ENCODE measurements at regions not wholly inside any gene's neighbourhood (a gene's known extent, or its start where the extent isn't known, plus 50 kb on each side); places are given as distances from the start of the nearest gene placed in this dataset.

DNA sequence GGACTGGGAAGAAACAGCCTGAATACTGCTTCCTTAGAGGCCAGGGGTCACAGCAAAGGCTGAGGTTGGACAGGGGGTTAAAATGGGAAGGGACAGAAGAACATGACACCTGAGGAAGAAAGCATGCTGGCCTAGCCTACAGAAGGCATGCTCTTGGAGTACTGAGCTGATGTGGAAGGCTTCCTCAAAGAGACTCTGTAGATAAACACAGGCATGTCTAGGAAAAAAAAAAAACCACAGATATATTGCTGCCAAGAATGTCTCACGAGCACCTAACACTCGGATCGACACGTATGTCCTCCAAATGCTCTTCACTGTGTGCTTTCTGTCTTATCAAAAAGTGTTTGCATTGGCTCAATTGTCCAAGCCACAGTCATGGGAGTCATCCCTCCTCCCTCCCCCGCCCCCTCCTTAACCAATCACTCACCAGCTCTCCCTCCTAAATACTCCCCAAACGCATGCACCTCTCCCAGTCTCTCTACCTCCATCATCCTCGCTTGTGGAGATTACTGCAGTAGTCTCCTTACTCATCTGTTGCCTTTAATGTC, 101.1 kb upstream of the LRFN2 start:
- TF ChIP-seq, protein P1, sequence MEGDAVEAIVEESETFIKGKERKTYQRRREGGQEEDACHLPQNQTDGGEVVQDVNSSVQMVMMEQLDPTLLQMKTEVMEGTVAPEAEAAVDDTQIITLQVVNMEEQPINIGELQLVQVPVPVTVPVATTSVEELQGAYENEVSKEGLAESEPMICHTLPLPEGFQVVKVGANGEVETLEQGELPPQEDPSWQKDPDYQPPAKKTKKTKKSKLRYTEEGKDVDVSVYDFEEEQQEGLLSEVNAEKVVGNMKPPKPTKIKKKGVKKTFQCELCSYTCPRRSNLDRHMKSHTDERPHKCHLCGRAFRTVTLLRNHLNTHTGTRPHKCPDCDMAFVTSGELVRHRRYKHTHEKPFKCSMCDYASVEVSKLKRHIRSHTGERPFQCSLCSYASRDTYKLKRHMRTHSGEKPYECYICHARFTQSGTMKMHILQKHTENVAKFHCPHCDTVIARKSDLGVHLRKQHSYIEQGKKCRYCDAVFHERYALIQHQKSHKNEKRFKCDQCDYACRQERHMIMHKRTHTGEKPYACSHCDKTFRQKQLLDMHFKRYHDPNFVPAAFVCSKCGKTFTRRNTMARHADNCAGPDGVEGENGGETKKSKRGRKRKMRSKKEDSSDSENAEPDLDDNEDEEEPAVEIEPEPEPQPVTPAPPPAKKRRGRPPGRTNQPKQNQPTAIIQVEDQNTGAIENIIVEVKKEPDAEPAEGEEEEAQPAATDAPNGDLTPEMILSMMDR (optimal IDR thresholded peaks at IDR 0.05 in 1 of 3, IDR thresholded peaks at IDR 0.05 in 1 of 3, conservative IDR thresholded peaks at IDR 0.05 in 1 of 3; ENCODE audit: extremely low read depth in 1 of 3, insufficient read depth in 2 of 3, low read length in 3 of 3), result no peak
- TF ChIP-seq EZH2 (IDR thresholded peaks at IDR 0.05; ENCODE audit: low read length), result no peak
